NCI-H2081 treated with DMSO at 0.1 percent for 48 hours (cell line): ENCODE measurements at regions not wholly inside any gene's neighbourhood (a gene's known extent, or its start where the extent isn't known, plus 50 kb on each side); places are given as distances from the start of the nearest gene placed in this dataset.

Experiments
- DNase-seq: peaks from one replicate; lab custom pipeline; 2025; lab: John Stamatoyannopoulos, UW

GRCh38 chr18:72692086-72692485 lies 147.9 kb upstream of the CBLN2 start:
- peak; percentile 28 for DNase-seq

- no peak for DNase-seq
Measured at GRCh38 chr18:72687736-72688135, 143.6 kb upstream of the CBLN2 start.

- DNase-seq = no peak
Measured at GRCh38 chr18:72675394-72675793, 131.3 kb upstream of the CBLN2 start.

- no peak for DNase-seq
Measured at GRCh38 chr18:72674710-72675109, 130.6 kb upstream of the CBLN2 start.

GRCh38 chr18:72673242-72673641 lies 129.1 kb upstream of the CBLN2 start:
- DNase-seq = no peak

- DNase-seq = no peak
Measured at GRCh38 chr18:72672364-72673184, 128.4 kb upstream of the CBLN2 start.

- DNase-seq = no peak
Measured at GRCh38 chr18:72667932-72668331, 123.8 kb upstream of the CBLN2 start.

GRCh38 chr18:72652990-72653593 lies 109.0 kb upstream of the CBLN2 start:
- no peak for DNase-seq

- no peak for DNase-seq
Measured at GRCh38 chr18:72651033-72651432, 106.9 kb upstream of the CBLN2 start.

- no peak for DNase-seq
Measured at GRCh38 chr18:72648481-72648960, 104.4 kb upstream of the CBLN2 start.

GRCh38 chr18:72648079-72648478 lies 103.9 kb upstream of the CBLN2 start:
- DNase-seq = no peak

- no peak for DNase-seq
Measured at GRCh38 chr18:72640557-72640956, 96.4 kb upstream of the CBLN2 start.

- no peak for DNase-seq
Measured at GRCh38 chr18:72638376-72638775, 94.2 kb upstream of the CBLN2 start.

GRCh38 chr18:72637721-72638120 lies 93.6 kb upstream of the CBLN2 start:
- DNase-seq = no peak

GRCh38 chr18:72637299-72637698 lies 93.2 kb upstream of the CBLN2 start:
- DNase-seq = no peak

GRCh38 chr18:72636611-72637010 lies 92.5 kb upstream of the CBLN2 start:
- DNase-seq = no peak

GRCh38 chr18:72634500-72634899 lies 90.4 kb upstream of the CBLN2 start:
- DNase-seq = no peak

GRCh38 chr18:72630991-72631390 lies 86.8 kb upstream of the CBLN2 start:
- DNase-seq = no peak

- no peak for DNase-seq
Measured at GRCh38 chr18:72623444-72623843, 79.3 kb upstream of the CBLN2 start.

- no peak for DNase-seq
Measured at GRCh38 chr18:72613534-72613930, 69.4 kb upstream of the CBLN2 start.

GRCh38 chr18:72612894-72613533 lies 68.9 kb upstream of the CBLN2 start:
- no peak for DNase-seq

GRCh38 chr18:72605376-72605775 lies 61.2 kb upstream of the CBLN2 start:
- no peak for DNase-seq

- DNase-seq = no peak
Measured at GRCh38 chr18:72601944-72602343, 57.8 kb upstream of the CBLN2 start.
